Parathyroid adenoma (tissue), 2 donors: ENCODE measurements at regions not wholly inside any gene's neighbourhood (a gene's known extent, or its start where the extent isn't known, plus 50 kb on each side); places are given as distances from the start of the nearest gene placed in this dataset.

ENCODE experiments used
- H2AFZ ChIP-seq: fragments of 300-600 bp; sonication (generic); one replicate; pipeline ENCODE4 v1.7.0; 2017; ENCODE audit warnings: antibody characterized with exemption, mild to moderate bottlenecking
- H3K27ac ChIP-seq: fragments of 300-600 bp; sonication (generic); one replicate; pipeline ENCODE4 v1.7.0; 2017
- H3K27me3 ChIP-seq: fragments of 300-600 bp; sonication (generic); one replicate; pipeline ENCODE4 v1.7.0; 2017; ENCODE audit warnings: low read length; ENCODE audit not compliant: control insufficient read depth, insufficient read depth
- H3K36me3 ChIP-seq: fragments of 300-600 bp; sonication (generic); one replicate; pipeline ENCODE4 v1.7.0; 2017; ENCODE audit warnings: low read length; ENCODE audit not compliant: control insufficient read depth, insufficient read depth
- H3K4me1 ChIP-seq: fragments of 300-600 bp; sonication (generic); one replicate; pipeline ENCODE4 v1.7.0; 2017; ENCODE audit warnings: control low read depth
- H3K4me2 ChIP-seq: fragments of 300-600 bp; sonication (generic); one replicate; pipeline ENCODE4 v1.7.0; 2017; ENCODE audit warnings: low read length
- H3K4me3 ChIP-seq: fragments of 300-600 bp; sonication (generic); one replicate; pipeline ENCODE4 v1.7.0; 2017; ENCODE audit warnings: low read depth, low read length
- H3K79me2 ChIP-seq: fragments of 300-600 bp; sonication (generic); one replicate; pipeline ENCODE4 v1.7.0; 2017; ENCODE audit warnings: control low read depth
- H3K9ac ChIP-seq: fragments of 300-600 bp; sonication (generic); one replicate; pipeline ENCODE4 v1.7.0; 2017; ENCODE audit warnings: mild to moderate bottlenecking
- H3K9me3 ChIP-seq: fragments of 300-600 bp; sonication (generic); one replicate; pipeline ENCODE4 v1.7.0; 2017; ENCODE audit warnings: low read length; ENCODE audit not compliant: control insufficient read depth
- CTCF ChIP-seq: fragments of 300-600 bp; sonication (generic); IDR thresholded peaks from one replicate; pipeline ENCODE4 v1.7.0; 2017; ENCODE audit warnings: antibody characterized with exemption, mild to moderate bottlenecking
- donor health status: primary hyperparathyroidism.

GRCh38 chr4:19689511-19689910 lies 562.2 kb upstream of the SLIT2 start:
- H3K4me2 ChIP-seq, result no peak overlapping the region
- H3K27ac ChIP-seq, result no peak overlapping the region
- no peaks in the 10 kb centered on the region for H3K27me3 ChIP-seq
- H2AFZ ChIP-seq, result no peak overlapping the region
- H3K9me3 ChIP-seq, result no peaks in the 10 kb centered on the region
- no peaks in the 10 kb centered on the region for H3K36me3 ChIP-seq
- no peak overlapping the region for H3K4me3 ChIP-seq
- no peaks in the 10 kb centered on the region for H3K4me1 ChIP-seq
- no peak overlapping the region for H3K9ac ChIP-seq
- no peaks in the 10 kb centered on the region for H3K79me2 ChIP-seq
- TF ChIP-seq CTCF, result no peak

- H3K79me2 ChIP-seq, result no peaks in the 10 kb centered on the region
- H2AFZ ChIP-seq, result no peak overlapping the region
Measured at GRCh38 chr4:19686456-19686855, 565.2 kb upstream of the SLIT2 start.

GRCh38 chr4:19684084-19684483 lies 567.6 kb upstream of the SLIT2 start:
- TF ChIP-seq CTCF, result no peak
- peak overlapping the region; percentile 11 for H3K4me3 ChIP-seq
- H3K4me2 ChIP-seq, result peak overlapping the region; percentile 64
- no peaks in the 10 kb centered on the region for H3K27me3 ChIP-seq
- no peaks in the 10 kb centered on the region for H3K9me3 ChIP-seq
- H3K79me2 ChIP-seq, result no peaks in the 10 kb centered on the region
- no peaks in the 10 kb centered on the region for H3K4me1 ChIP-seq
- H3K27ac ChIP-seq, result no peak overlapping the region
- no peaks in the 10 kb centered on the region for H3K36me3 ChIP-seq
- no peak overlapping the region for H2AFZ ChIP-seq
- no peak overlapping the region for H3K9ac ChIP-seq

More at GRCh38 chr4:19686456-19686855, 565.2 kb upstream of the SLIT2 start:
- Histone ChIP-seq H3K9ac (no peak overlapping the region), H3K36me3 (no peaks in the 10 kb centered on the region), H3K27ac (no peak overlapping the region), H3K4me2 (no peak overlapping the region), H3K4me3 (no peak overlapping the region), H3K4me1 (no peaks in the 10 kb centered on the region), H3K9me3 (no peaks in the 10 kb centered on the region), H3K27me3 (no peaks in the 10 kb centered on the region)
- no peak for TF ChIP-seq CTCF

GRCh38 chr4:19683426-19683825 lies 568.3 kb upstream of the SLIT2 start:
- Histone ChIP-seq H3K4me3 (no peak overlapping the region), H3K9me3 (no peaks in the 10 kb centered on the region), H3K4me1 (no peaks in the 10 kb centered on the region), H3K4me2 (peak overlapping the region; percentile 64), H2AFZ (no peak overlapping the region), H3K9ac (no peak overlapping the region), H3K27me3 (no peaks in the 10 kb centered on the region), H3K79me2 (no peaks in the 10 kb centered on the region), H3K27ac (no peak overlapping the region), H3K36me3 (no peaks in the 10 kb centered on the region)
- TF ChIP-seq CTCF, result no peak

DNA sequence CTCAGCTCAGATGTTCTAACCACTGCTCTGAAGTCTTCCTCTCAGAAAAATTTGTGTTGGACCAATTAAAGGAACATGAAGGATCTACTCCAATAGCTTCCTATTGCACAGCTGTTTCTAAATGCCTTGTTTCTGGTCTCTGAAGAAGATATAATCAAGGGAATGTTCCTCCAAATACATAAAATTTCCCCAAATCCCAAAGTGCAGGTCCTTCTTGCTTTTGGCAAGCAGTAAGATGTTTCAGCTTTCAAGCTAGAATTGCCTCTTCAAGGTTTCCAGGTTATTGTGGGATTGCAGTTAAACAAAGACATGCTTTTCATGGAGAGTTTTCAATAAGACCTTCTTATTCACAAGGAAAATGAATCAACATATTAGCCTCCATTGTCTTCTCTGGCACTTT lies 574.5 kb upstream of the SLIT2 start:
- no peak overlapping the region for H3K27ac ChIP-seq
- no peaks in the 10 kb centered on the region for H3K9me3 ChIP-seq
- H3K79me2 ChIP-seq, result no peaks in the 10 kb centered on the region
- no peak overlapping the region for H3K4me3 ChIP-seq
- H3K9ac ChIP-seq, result no peak overlapping the region
- H2AFZ ChIP-seq, result no peak overlapping the region
- H3K36me3 ChIP-seq, result no peaks in the 10 kb centered on the region
- H3K4me1 ChIP-seq, result no peaks in the 10 kb centered on the region
- no peak overlapping the region for H3K4me2 ChIP-seq
- TF ChIP-seq CTCF, result no peak
- H3K27me3 ChIP-seq, result no peaks in the 10 kb centered on the region
